DOHH2 (cell line): ENCODE measurements at regions not wholly inside any gene's neighbourhood (a gene's known extent, or its start where the extent isn't known, plus 50 kb on each side); places are given as distances from the start of the nearest gene placed in this dataset.

Experiments used
- EZH2phosphoT487 ChIP-seq: fragments of 200-600 bp; sonication (generic); IDR thresholded peaks from 2 replicates; pipeline ENCODE4 v1.6.1; 2017; ENCODE audit warnings: borderline replicate concordance, mild to moderate bottlenecking, antibody characterized with exemption, low read length, moderate library complexity, mixed read lengths
- TF ChIP-seq, protein P1 (sequence below): fragments of 200-600 bp; sonication (generic); IDR thresholded peaks from one replicate; pipeline ENCODE4 v1.5.1; 2014; ENCODE audit warnings: antibody characterized with exemption, mild to moderate bottlenecking, low read depth, low read length; ENCODE audit not compliant: poor library complexity, severe bottlenecking

GRCh38 chr4:84413480-84413879 is 85.6 kb downstream of the NKX6-1 start:
- TF ChIP-seq, protein P1, sequence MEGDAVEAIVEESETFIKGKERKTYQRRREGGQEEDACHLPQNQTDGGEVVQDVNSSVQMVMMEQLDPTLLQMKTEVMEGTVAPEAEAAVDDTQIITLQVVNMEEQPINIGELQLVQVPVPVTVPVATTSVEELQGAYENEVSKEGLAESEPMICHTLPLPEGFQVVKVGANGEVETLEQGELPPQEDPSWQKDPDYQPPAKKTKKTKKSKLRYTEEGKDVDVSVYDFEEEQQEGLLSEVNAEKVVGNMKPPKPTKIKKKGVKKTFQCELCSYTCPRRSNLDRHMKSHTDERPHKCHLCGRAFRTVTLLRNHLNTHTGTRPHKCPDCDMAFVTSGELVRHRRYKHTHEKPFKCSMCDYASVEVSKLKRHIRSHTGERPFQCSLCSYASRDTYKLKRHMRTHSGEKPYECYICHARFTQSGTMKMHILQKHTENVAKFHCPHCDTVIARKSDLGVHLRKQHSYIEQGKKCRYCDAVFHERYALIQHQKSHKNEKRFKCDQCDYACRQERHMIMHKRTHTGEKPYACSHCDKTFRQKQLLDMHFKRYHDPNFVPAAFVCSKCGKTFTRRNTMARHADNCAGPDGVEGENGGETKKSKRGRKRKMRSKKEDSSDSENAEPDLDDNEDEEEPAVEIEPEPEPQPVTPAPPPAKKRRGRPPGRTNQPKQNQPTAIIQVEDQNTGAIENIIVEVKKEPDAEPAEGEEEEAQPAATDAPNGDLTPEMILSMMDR, result no peak
- TF ChIP-seq EZH2phosphoT487, result no peak
